Keratinocyte (primary cell): ENCODE measurements at regions not wholly inside any gene's neighbourhood (a gene's known extent, or its start where the extent isn't known, plus 50 kb on each side); places are given as distances from the start of the nearest gene placed in this dataset.

Experiments used
- EZH2 ChIP-seq: IDR thresholded peaks from one replicate; pipeline ENCODE4 v1.6.1; 2012; ENCODE audit warnings: inconsistent platforms, mild to moderate bottlenecking, low read length, moderate library complexity
- TF ChIP-seq, protein P1 (sequence below), 3 experiments: IDR thresholded peaks in 1 of 3; conservative IDR thresholded peaks in 1 of 3; optimal IDR thresholded peaks in 1 of 3; 2 replicates in 2 of 3; 3 replicates in 1 of 3; pipeline versions ENCODE3 to v1.5.1; 2011; ENCODE audit warnings: low read length in 3 of 3, mild to moderate bottlenecking in 3 of 3, moderate library complexity in 2 of 3, control low read depth in 1 of 3, inconsistent platforms in 1 of 3; ENCODE audit not compliant: insufficient read depth in 2 of 3; ENCODE audit errors: extremely low read depth in 1 of 3

DNA sequence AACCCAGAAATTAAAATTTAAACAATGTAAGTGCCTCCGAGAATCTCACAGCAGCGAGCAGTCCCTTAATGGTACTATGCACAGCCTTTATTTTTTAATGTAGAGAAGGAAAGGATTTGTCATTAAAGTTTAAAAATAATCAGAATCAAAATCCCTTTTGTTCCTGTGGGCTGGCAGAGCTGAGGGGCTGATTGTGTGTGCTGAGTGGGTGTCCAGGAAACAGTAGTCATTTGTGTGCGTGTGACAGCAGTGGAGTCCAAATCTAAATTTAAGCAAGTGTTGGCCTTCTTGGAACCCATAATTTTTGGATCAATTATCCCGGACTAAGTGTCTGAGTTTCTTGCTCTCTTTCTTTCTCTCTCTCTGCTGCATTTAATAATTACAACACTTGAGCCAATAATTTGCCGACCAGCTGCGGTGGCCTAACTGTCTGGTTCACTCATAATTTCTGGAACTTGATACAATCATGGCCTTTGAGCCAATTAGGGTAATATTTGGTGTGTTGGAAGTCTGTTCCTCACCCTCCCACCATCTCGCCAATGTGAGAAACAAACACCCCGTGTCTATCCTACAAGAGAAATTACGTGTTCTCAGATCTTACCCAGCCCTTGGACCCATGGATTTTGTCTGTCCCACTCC is 528.0 kb downstream of the SOX6 start:
- TF ChIP-seq, protein P1, sequence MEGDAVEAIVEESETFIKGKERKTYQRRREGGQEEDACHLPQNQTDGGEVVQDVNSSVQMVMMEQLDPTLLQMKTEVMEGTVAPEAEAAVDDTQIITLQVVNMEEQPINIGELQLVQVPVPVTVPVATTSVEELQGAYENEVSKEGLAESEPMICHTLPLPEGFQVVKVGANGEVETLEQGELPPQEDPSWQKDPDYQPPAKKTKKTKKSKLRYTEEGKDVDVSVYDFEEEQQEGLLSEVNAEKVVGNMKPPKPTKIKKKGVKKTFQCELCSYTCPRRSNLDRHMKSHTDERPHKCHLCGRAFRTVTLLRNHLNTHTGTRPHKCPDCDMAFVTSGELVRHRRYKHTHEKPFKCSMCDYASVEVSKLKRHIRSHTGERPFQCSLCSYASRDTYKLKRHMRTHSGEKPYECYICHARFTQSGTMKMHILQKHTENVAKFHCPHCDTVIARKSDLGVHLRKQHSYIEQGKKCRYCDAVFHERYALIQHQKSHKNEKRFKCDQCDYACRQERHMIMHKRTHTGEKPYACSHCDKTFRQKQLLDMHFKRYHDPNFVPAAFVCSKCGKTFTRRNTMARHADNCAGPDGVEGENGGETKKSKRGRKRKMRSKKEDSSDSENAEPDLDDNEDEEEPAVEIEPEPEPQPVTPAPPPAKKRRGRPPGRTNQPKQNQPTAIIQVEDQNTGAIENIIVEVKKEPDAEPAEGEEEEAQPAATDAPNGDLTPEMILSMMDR (optimal IDR thresholded peaks at IDR 0.05 in 1 of 3, IDR thresholded peaks at IDR 0.05 in 1 of 3, conservative IDR thresholded peaks at IDR 0.05 in 1 of 3; ENCODE audit: extremely low read depth in 1 of 3, insufficient read depth in 2 of 3, low read length in 3 of 3) = no peak
- TF ChIP-seq EZH2 = no peak
